ENCODE measurements at regions not wholly inside any gene's neighbourhood (a gene's known extent, or its start where the extent isn't known, plus 50 kb on each side); places are given as distances from the start of the nearest gene placed in this dataset.

DNA sequence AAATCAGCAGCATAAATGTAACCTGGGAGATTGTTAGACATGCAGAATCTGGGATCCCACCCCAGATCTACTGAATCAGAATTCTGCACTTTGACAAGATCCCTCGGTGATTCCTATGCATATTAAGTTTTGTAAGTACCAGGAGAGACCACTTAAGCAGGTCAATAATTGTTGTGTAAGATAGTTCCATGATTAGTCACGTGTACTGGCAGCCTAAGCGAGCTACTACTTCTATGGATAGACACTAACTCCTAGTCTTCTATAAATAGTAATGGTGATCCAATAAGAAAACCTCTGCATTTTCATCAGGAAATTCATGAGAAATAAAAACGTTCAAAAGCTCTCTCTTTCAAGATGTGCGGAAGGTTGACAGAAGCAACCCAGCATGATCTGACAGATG, 988.2 kb upstream of the CHAC2 start:
- Histone ChIP-seq H3K27ac (ENCODE audit: low read depth, low read length) (no peak overlapping the region), H3K27me3 (ENCODE audit: control insufficient read depth, insufficient read depth, low read length) (no peaks in the 10 kb centered on the region), H3K9me3 (ENCODE audit: control insufficient read depth, insufficient read depth, low read length) (no peaks in the 10 kb centered on the region), H3K4me3 (ENCODE audit: low read depth, low read length) (no peak overlapping the region)
- no peak for TF ChIP-seq CTCF (IDR thresholded peaks at IDR 0.05; ENCODE audit: low read depth, low read length)
- ChIA-PET POLR2A (no interaction called here), CTCF (no interaction called here)
- no peak for DNase-seq (ENCODE audit: low read depth, low spot score)

DNA sequence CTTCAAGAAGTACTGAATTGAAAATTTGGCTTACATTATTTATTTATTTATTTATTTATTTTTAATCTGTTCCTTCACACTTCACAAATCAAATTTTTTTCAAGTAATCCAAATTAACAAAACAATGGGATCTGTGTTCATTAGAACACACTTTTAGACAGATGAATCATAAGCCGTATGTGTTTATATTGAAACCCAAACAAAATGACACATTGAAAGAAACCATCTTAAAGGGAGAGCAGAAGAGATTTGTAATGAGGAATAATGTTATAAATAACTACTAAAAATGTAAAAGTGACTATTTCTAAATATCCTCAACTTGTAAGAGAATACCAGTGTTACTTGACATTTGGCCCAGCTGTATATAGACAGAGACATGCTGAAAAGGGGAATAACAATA, 991.0 kb upstream of the CHAC2 start:
- ChIA-PET CTCF (no interaction called here), POLR2A (no interaction called here)
- DNase-seq (ENCODE audit: low read depth, low spot score): no peak
- H3K27ac ChIP-seq (ENCODE audit: low read depth, low read length): no peak overlapping the region
- no peaks in the 10 kb centered on the region for H3K9me3 ChIP-seq (ENCODE audit: control insufficient read depth, insufficient read depth, low read length)
- no peak overlapping the region for H3K4me3 ChIP-seq (ENCODE audit: low read depth, low read length)
- no peak for TF ChIP-seq CTCF (IDR thresholded peaks at IDR 0.05; ENCODE audit: low read depth, low read length)
- H3K27me3 ChIP-seq (ENCODE audit: control insufficient read depth, insufficient read depth, low read length): no peaks in the 10 kb centered on the region

DNA sequence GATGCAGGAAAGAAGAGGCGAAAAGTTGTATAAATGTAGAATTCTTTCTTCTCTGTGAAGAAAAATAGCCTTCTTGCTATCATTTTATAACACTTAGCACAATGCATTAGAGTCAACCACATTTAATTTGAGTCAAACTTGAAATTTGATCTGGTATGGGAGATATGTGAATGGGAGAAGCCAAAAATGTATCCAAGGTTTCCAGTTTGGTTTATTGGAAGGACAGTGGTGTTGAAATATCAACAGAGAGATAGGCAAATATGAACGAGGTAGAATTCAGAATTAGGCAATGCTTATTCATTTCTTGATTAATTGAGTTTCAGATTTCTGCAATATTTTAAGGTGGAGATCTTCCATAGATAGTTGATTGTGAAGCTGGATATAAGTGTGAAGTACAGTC, 991.9 kb upstream of the CHAC2 start:
- Histone ChIP-seq H3K27me3 (ENCODE audit: control insufficient read depth, insufficient read depth, low read length) (no peaks in the 10 kb centered on the region), H3K4me3 (ENCODE audit: low read depth, low read length) (no peak overlapping the region), H3K27ac (ENCODE audit: low read depth, low read length) (no peak overlapping the region), H3K9me3 (ENCODE audit: control insufficient read depth, insufficient read depth, low read length) (no peaks in the 10 kb centered on the region)
- no peak for DNase-seq (ENCODE audit: low read depth, low spot score)
- ChIA-PET POLR2A (no interaction called here), CTCF (no interaction called here)
- TF ChIP-seq CTCF (IDR thresholded peaks at IDR 0.05; ENCODE audit: low read depth, low read length): no peak

- ChIA-PET CTCF (no interaction called here), POLR2A (no interaction called here)
- Histone ChIP-seq H3K9me3 (ENCODE audit: control insufficient read depth, insufficient read depth, low read length) (no peaks in the 10 kb centered on the region), H3K27ac (ENCODE audit: low read depth, low read length) (no peak overlapping the region), H3K4me3 (ENCODE audit: low read depth, low read length) (no peak overlapping the region), H3K27me3 (ENCODE audit: control insufficient read depth, insufficient read depth, low read length) (no peaks in the 10 kb centered on the region)
- TF ChIP-seq CTCF (IDR thresholded peaks at IDR 0.05; ENCODE audit: low read depth, low read length): no peak
- DNase-seq (ENCODE audit: low read depth, low spot score): no peak
These were observed 1001.9 kb upstream of the CHAC2 start for GRCh38 chr2:52765735-52766134.

DNA sequence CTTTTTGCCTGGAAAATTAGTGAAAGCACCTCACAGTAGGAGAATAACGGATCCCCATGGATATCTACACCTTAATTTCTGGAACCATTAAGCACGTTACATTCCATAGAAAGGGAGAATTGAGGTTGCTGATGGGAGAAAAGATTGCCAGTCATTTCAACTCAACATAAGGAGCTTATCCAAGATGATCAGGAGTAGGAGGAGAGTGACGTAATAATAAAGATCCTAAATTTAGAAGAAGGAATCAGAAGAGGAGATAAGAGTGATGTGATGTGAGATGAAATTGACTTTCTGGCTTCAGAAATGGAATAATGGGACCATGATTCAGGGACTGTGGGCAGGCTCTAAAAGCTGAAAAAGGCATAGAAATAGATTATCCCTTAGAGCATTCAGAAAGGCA, 1017.8 kb upstream of the CHAC2 start:
- TF ChIP-seq CTCF (IDR thresholded peaks at IDR 0.05; ENCODE audit: low read depth, low read length): no peak
- CTCF ChIA-PET: no interaction called here

More for the DNA sequence above, 1017.8 kb upstream of the CHAC2 start:
- Histone ChIP-seq H3K27me3 (ENCODE audit: control insufficient read depth, insufficient read depth, low read length) (no peaks in the 10 kb centered on the region), H3K27ac (ENCODE audit: low read depth, low read length) (no peak overlapping the region), H3K9me3 (ENCODE audit: control insufficient read depth, insufficient read depth, low read length) (peaks cover 7% of the 10 kb centered on the region; the same call in 1 of the 2 replicates), H3K4me3 (ENCODE audit: low read depth, low read length) (no peak overlapping the region)
- DNase-seq (ENCODE audit: low read depth, low spot score): no peak
- POLR2A ChIA-PET: no interaction called here

All from AG04450 (cell line).